ENCODE measurements at regions not wholly inside any gene's neighbourhood (a gene's known extent, or its start where the extent isn't known, plus 50 kb on each side); places are given as distances from the start of the nearest gene placed in this dataset.
A peak's percentile ranks its signal among the peaks of the same experiment; 100 is the strongest.
"Not testable (repeated sequence)": the region's sequence is repeated elsewhere in the genome, so short reads cannot be mapped to it uniquely, and the experiment has no call there.

- no peak for DNase-seq (ENCODE audit: low spot score)
Measured at GRCh38 chr13:76829572-76830327, 56.5 kb downstream of the KCTD12 start.

GRCh38 chr13:76828316-76828741 lies 57.9 kb downstream of the KCTD12 start:
- no peak for DNase-seq (ENCODE audit: low spot score)

GRCh38 chr13:76826527-76826926 lies 59.7 kb downstream of the KCTD12 start:
- DNase-seq (ENCODE audit: low spot score), result no peak

- DNase-seq (ENCODE audit: low spot score), result no peak
Measured at GRCh38 chr13:76825430-76825829, 60.8 kb downstream of the KCTD12 start.

GRCh38 chr13:76823969-76824368 lies 62.2 kb downstream of the KCTD12 start:
- DNase-seq (ENCODE audit: low spot score), result no peak

GRCh38 chr13:76822698-76823267 lies 63.4 kb downstream of the KCTD12 start:
- peak; percentile 24 for DNase-seq (ENCODE audit: low spot score)

GRCh38 chr13:76821222-76821621 lies 65.0 kb downstream of the KCTD12 start:
- DNase-seq (ENCODE audit: low spot score), result not testable (repeated sequence)

- DNase-seq (ENCODE audit: low spot score), result no peak
Measured at GRCh38 chr13:76820759-76821158, 65.4 kb downstream of the KCTD12 start.

- DNase-seq (ENCODE audit: low spot score), result no peak
Measured at GRCh38 chr13:76816394-76816793, 69.8 kb downstream of the KCTD12 start.

- no peak for DNase-seq (ENCODE audit: low spot score)
Measured at GRCh38 chr13:76815344-76815743, 70.9 kb downstream of the KCTD12 start.

GRCh38 chr13:76813891-76814290 lies 72.3 kb downstream of the KCTD12 start:
- DNase-seq (ENCODE audit: low spot score), result no peak

GRCh38 chr13:76813000-76813691 lies 73.1 kb downstream of the KCTD12 start:
- no peak for DNase-seq (ENCODE audit: low spot score)

GRCh38 chr13:76812206-76812897 lies 73.9 kb downstream of the KCTD12 start:
- no peak for DNase-seq (ENCODE audit: low spot score)

- DNase-seq (ENCODE audit: low spot score), result no peak
Measured at GRCh38 chr13:76809389-76809788, 76.8 kb downstream of the KCTD12 start.

- no peak for DNase-seq (ENCODE audit: low spot score)
Measured at GRCh38 chr13:76808927-76809326, 77.3 kb downstream of the KCTD12 start.

- DNase-seq (ENCODE audit: low spot score), result no peak
Measured at GRCh38 chr13:76804801-76805200, 81.4 kb downstream of the KCTD12 start.

- DNase-seq (ENCODE audit: low spot score), result no peak
Measured at GRCh38 chr13:76803831-76804230, 82.4 kb downstream of the KCTD12 start.

- no peak for DNase-seq (ENCODE audit: low spot score)
Measured at GRCh38 chr13:76800943-76801342, 85.3 kb downstream of the KCTD12 start.

- DNase-seq (ENCODE audit: low spot score), result no peak
Measured at GRCh38 chr13:76799696-76800095, 86.5 kb downstream of the KCTD12 start.

- no peak for DNase-seq (ENCODE audit: low spot score)
Measured at GRCh38 chr13:76798037-76798436, 88.2 kb downstream of the KCTD12 start.

GRCh38 chr13:76797361-76797760 lies 88.8 kb downstream of the KCTD12 start:
- DNase-seq (ENCODE audit: low spot score), result no peak

GRCh38 chr13:76796851-76797250 lies 89.4 kb downstream of the KCTD12 start:
- no peak for DNase-seq (ENCODE audit: low spot score)
